GM12878 (cell line): ENCODE measurements at regions not wholly inside any gene's neighbourhood (a gene's known extent, or its start where the extent isn't known, plus 50 kb on each side); places are given as distances from the start of the nearest gene placed in this dataset.

ENCODE experiments used
- ATAC-seq: fragments of 200-7000 bp; cut with Tn5 transposase; 3 replicates; pipeline ENCODE4 v1.9.1; 2020; ENCODE audit warnings: mild to moderate bottlenecking, moderate library complexity
- BruUV-seq: library from RNA; stranded (reverse); fragments of 400-500 nt; replicated peaks from 2 replicates; lab custom pipeline; 2021; lab: Mats Ljungman, UMichigan
- CTCF ChIA-PET: fragments of 300-600 bp; sonication (Branson Sonifier 250); formaldehyde crosslinking; extraction: SDS; loops from one replicate; lab custom pipeline; 2021; ENCODE audit warnings: inconsistent platforms; lab: Yijun Ruan, JAX
- POLR2A ChIA-PET: fragments of 350-600 bp; formaldehyde crosslinking; extraction: SDS; loops from one replicate; lab custom pipeline; 2021; ENCODE audit warnings: inconsistent platforms; lab: Charles Lee
- RAD21 ChIA-PET: fragments of 300-600 bp; sonication (Branson Sonifier 250); formaldehyde crosslinking; loops from one replicate; lab custom pipeline; 2023; ENCODE audit warnings: antibody characterized with exemption; ENCODE audit not compliant: unreplicated experiment; lab: Charles Lee
- SMC1A ChIA-PET: fragments of 300-600 bp; sonication (Branson Sonifier 250); formaldehyde crosslinking; loops from one replicate; lab custom pipeline; 2023; ENCODE audit not compliant: unreplicated experiment, uncharacterized antibody; lab: Charles Lee
- DNase-seq: peaks from one replicate; pipeline ENCODE4 v3.0.0-alpha.2; 2011; ENCODE audit warnings: low read depth, low spot score
- FAIRE-seq: peaks from 3 replicates; lab custom pipeline; 2011; peaks lifted over from hg19 to GRCh38; lab: Jason Lieb, UNC
- H2AFZ ChIP-seq: 2 replicates; pipeline ENCODE4 v1.6.0; 2011; ENCODE audit warnings: low read depth, low read length, control low read depth; ENCODE audit not compliant: control insufficient read depth
- H3K27ac ChIP-seq: 2 replicates; pipeline ENCODE4 v1.5.1; 2011; ENCODE audit warnings: control low read depth; ENCODE audit not compliant: control insufficient read depth, insufficient read depth
- H3K27me3 ChIP-seq, 2 experiments: replicated peaks in 1 of 2; 2 replicates each; pipeline versions ENCODE4 v1.6.0 to v1.6.1; 2011; ENCODE audit warnings: low read length in 1 of 2; ENCODE audit not compliant: control insufficient read depth in 2 of 2, insufficient read depth in 2 of 2
- H3K36me3 ChIP-seq, 2 experiments: 2 replicates each; pipeline ENCODE4 v1.5.1; 2011; ENCODE audit warnings: low read length in 1 of 2; ENCODE audit not compliant: control insufficient read depth in 2 of 2, insufficient read depth in 2 of 2
- H3K4me1 ChIP-seq: 2 replicates; pipeline ENCODE4 v1.6.1; 2011; ENCODE audit warnings: mild to moderate bottlenecking, low read length, moderate library complexity, mixed read lengths; ENCODE audit not compliant: control insufficient read depth, insufficient read depth
- H3K4me2 ChIP-seq: 2 replicates; pipeline ENCODE4 v1.6.0; 2011; ENCODE audit warnings: control low read depth; ENCODE audit not compliant: control insufficient read depth, insufficient read depth
- H3K4me3 ChIP-seq: fragments of 200-600 bp; sonication (generic); 2 replicates; pipeline ENCODE4 v1.5.1; 2016
- H3K79me2 ChIP-seq: 2 replicates; pipeline ENCODE4 v1.6.0; 2011; ENCODE audit warnings: low read length; ENCODE audit not compliant: control insufficient read depth, insufficient read depth
- H3K9ac ChIP-seq: 2 replicates; pipeline ENCODE4 v1.8.0; 2011; ENCODE audit warnings: low read length, control low read depth, mixed read lengths; ENCODE audit not compliant: control insufficient read depth, insufficient read depth
- H3K9me3 ChIP-seq: replicated peaks from 3 replicates; pipeline ENCODE4 v1.5.1; 2011; ENCODE audit warnings: mild to moderate bottlenecking, low read length; ENCODE audit not compliant: control insufficient read depth, insufficient read depth
- H4K20me1 ChIP-seq: 2 replicates; pipeline ENCODE4 v1.6.0; 2011; ENCODE audit not compliant: control insufficient read depth, insufficient read depth
- EP300 ChIP-seq, 2 experiments: fragments of 150-350 bp in 1 of 2; IDR thresholded peaks; 2 replicates each; pipeline ENCODE4 v1.6.1; 2011 to 2012; ENCODE audit warnings: low read depth in 2 of 2, low read length in 2 of 2, borderline replicate concordance in 1 of 2, improper control_type of control experiment in 1 of 2, inconsistent platforms in 1 of 2; ENCODE audit not compliant: control insufficient read depth in 1 of 2
- GATAD2B ChIP-seq: fragments of 450-650 bp; conservative IDR thresholded peaks from 2 replicates; pipeline ENCODE4 v1.6.1; 2017; ENCODE audit warnings: low read depth, mild to moderate bottlenecking, moderate library complexity
- IRF5 ChIP-seq: fragments of 450-650 bp; IDR thresholded peaks from 2 replicates; pipeline ENCODE4 v1.6.1; 2017; ENCODE audit warnings: borderline replicate concordance
- MEF2B ChIP-seq: fragments of 450-650 bp; IDR thresholded peaks from 2 replicates; pipeline ENCODE4 v1.6.1; 2018; ENCODE audit warnings: mild to moderate bottlenecking, moderate library complexity; ENCODE audit not compliant: partially characterized antibody, poor library complexity, severe bottlenecking
- MYC ChIP-seq: IDR thresholded peaks from 2 replicates; pipeline ENCODE4 v1.6.1; 2011; ENCODE audit warnings: mild to moderate bottlenecking, low read length, moderate library complexity, inconsistent platforms; ENCODE audit not compliant: insufficient read depth, insufficient replicate concordance, insufficient read length, severe bottlenecking
- NFIC ChIP-seq: IDR thresholded peaks from 2 replicates; pipeline ENCODE4 v1.6.1; 2012; ENCODE audit warnings: low read depth, mild to moderate bottlenecking, inconsistent platforms, low read length, moderate library complexity
- RUNX3 ChIP-seq: IDR thresholded peaks from 2 replicates; pipeline ENCODE4 v1.6.1; 2012; ENCODE audit warnings: low read length, inconsistent platforms
- SIN3A ChIP-seq: IDR thresholded peaks from 2 replicates; pipeline ENCODE4 v1.6.1; 2012; ENCODE audit warnings: low read depth, low read length, improper control_type of control experiment
- SMAD1 ChIP-seq: fragments of 450-650 bp; IDR thresholded peaks from 2 replicates; pipeline ENCODE4 v1.6.1; 2018; ENCODE audit warnings: mild to moderate bottlenecking, low read depth; ENCODE audit not compliant: partially characterized antibody
- SUPT20H ChIP-seq: IDR thresholded peaks from 2 replicates; pipeline ENCODE4 v1.6.1; 2011; ENCODE audit warnings: low read depth, mild to moderate bottlenecking, low read length, moderate library complexity, borderline replicate concordance; ENCODE audit not compliant: control insufficient read depth
- WGBS: methylation state at CpG from one replicate; pipeline ENCODE4 v1.1.6; 2016; ENCODE audit warnings: low lambda C conversion rate; ENCODE audit not compliant: insufficient replicate concordance, insufficient coverage; ENCODE audit errors: missing lambda C conversion rate; 5-methylcytosine and 5-hydroxymethylcytosine counted together
- in situ Hi-C: fragments of 300-500 bp; cut with MboI; formaldehyde crosslinking; loops from 9 replicates; pipeline ENCODE4 v1.14.3; 2018; ENCODE audit warnings: mixed read lengths
- intact Hi-C: fragments of 100-400 bp; cut with micrococcal nuclease; formaldehyde crosslinking; loops from one replicate; pipeline ENCODE4 v1.14.2; 2022; ENCODE audit not compliant: unreplicated experiment

GRCh38 chr4:170627418-170627817 lies 537.7 kb upstream of the AADAT start:
- POLR2A ChIA-PET = no interaction called here
- WGBS = 47% methylated on average over 2 of the region's 2 CpGs
- no peaks in the 10 kb centered on the region for H3K36me3 ChIP-seq

More at GRCh38 chr4:170627418-170627817, 537.7 kb upstream of the AADAT start:
- Histone ChIP-seq H3K4me2 (no peak overlapping the region), H3K27ac (no peak overlapping the region), H3K9me3 (no peaks in the 10 kb centered on the region; the same call in 2 of the 3 replicates), H3K9ac (no peak overlapping the region), H3K4me3 (no peak overlapping the region), H3K4me1 (no peaks in the 10 kb centered on the region), H3K27me3 (no peaks in the 10 kb centered on the region), H2AFZ (no peak overlapping the region), H4K20me1 (no peaks in the 10 kb centered on the region), H3K79me2 (no peaks in the 10 kb centered on the region)
- no TSS peak for BruUV-seq
- no peak for ATAC-seq
- no peak for DNase-seq
- in situ Hi-C loops = no loop called here
- SMC1A ChIA-PET = no interaction called here
- CTCF ChIA-PET = no interaction called here
- no peak for FAIRE-seq
- RAD21 ChIA-PET = no interaction called here
- intact Hi-C loops = no loop called here
- no peak for TF ChIP-seq MYC
- no peak for TF ChIP-seq MEF2B
- no peak for TF ChIP-seq EP300 (IDR thresholded peaks at IDR 0.05; ENCODE audit: borderline replicate concordance in 1 of 2, control insufficient read depth in 1 of 2, low read depth in 2 of 2, low read length in 2 of 2)
- TF ChIP-seq RUNX3 = no peak
- TF ChIP-seq NFIC = no peak
- TF ChIP-seq GATAD2B = no peak
- TF ChIP-seq SUPT20H = no peak
- no peak for TF ChIP-seq SIN3A
- no peak for TF ChIP-seq IRF5
- no peak for TF ChIP-seq SMAD1
